Mammary epithelial cell (primary cell): ENCODE measurements at regions not wholly inside any gene's neighbourhood (a gene's known extent, or its start where the extent isn't known, plus 50 kb on each side); places are given as distances from the start of the nearest gene placed in this dataset.

ENCODE experiments used
- CTCF ChIP-seq, 2 donors: IDR thresholded peaks in 1 of 2; conservative IDR thresholded peaks in 1 of 2; 2 replicates each; pipeline ENCODE4 v1.5.1; 2011 to 2012; ENCODE audit warnings: inconsistent platforms in 2 of 2, low read length in 2 of 2, mild to moderate bottlenecking in 2 of 2, control low read depth in 1 of 2, low read depth in 1 of 2; ENCODE audit not compliant: insufficient read depth in 1 of 2; ENCODE audit errors: extremely low read depth in 1 of 2
- EZH2 ChIP-seq: IDR thresholded peaks from 2 replicates; pipeline ENCODE4 v1.6.1; 2012; ENCODE audit warnings: low read length, inconsistent platforms, borderline replicate concordance

DNA sequence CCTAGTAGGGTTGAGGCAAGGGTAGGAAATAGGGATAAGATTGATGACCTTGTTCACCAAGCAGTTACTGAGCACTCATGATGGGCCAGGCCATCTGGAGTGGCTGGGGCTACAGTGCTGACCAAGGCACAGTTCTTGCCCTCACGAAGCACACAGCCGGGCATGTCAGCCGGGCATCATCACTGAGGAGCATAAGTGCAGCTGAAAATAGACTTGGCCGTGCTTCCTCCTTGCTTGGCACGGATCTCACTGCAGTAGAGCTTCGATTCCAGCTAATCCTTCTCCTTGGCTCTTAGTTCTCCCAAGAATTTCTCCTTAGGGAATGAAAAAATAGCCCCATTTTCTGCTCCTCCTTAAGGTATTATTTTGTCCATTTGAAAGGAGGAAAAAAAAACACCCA is 116.6 kb downstream of the NMUR2 start:
- TF ChIP-seq CTCF (conservative IDR thresholded peaks at IDR 0.05 in 1 of 2, IDR thresholded peaks at IDR 0.05 in 1 of 2; ENCODE audit: extremely low read depth in 1 of 2, insufficient read depth in 1 of 2, low read depth in 1 of 2, low read length in 2 of 2): no peak
- no peak for TF ChIP-seq EZH2
